ENCODE measurements at regions not wholly inside any gene's neighbourhood (a gene's known extent, or its start where the extent isn't known, plus 50 kb on each side); places are given as distances from the start of the nearest gene placed in this dataset.

- Histone ChIP-seq H3K4me3 (no peak overlapping the region), H3F3A (replicated peaks; ENCODE audit: low read depth) (no peaks in the 10 kb centered on the region), H3K4me1 (ENCODE audit: insufficient read depth) (no peaks in the 10 kb centered on the region), H3K36me3 (ENCODE audit: insufficient read depth) (no peaks in the 10 kb centered on the region), H2AFZ (no peak overlapping the region), H3K4me2 (no peak overlapping the region), H3K9me2 (ENCODE audit: insufficient read depth) (no peaks in the 10 kb centered on the region), H3K79me2 (replicated peaks; ENCODE audit: insufficient read depth) (no peaks in the 10 kb centered on the region), H3K27me3 (ENCODE audit: insufficient read depth) (no peaks in the 10 kb centered on the region), H4K20me1 (replicated peaks; ENCODE audit: insufficient read depth) (no peaks in the 10 kb centered on the region), H3K27ac (ENCODE audit: low read depth) (no peak overlapping the region)
- H3K4me1 Mint-ChIP-seq, result no peaks in the 10 kb centered on the region
- peaks cover 77% of the 10 kb centered on the region for H3K9me3 Mint-ChIP-seq
- H3K4me3 Mint-ChIP-seq, result no peak overlapping the region
- TF ChIP-seq CREB1 (CRISPR knock-in tag; IDR thresholded peaks at IDR 0.05; ENCODE audit: low read depth) (no peak), ZNF462 (CRISPR knock-in tag; IDR thresholded peaks at IDR 0.05) (no peak), ETS1 (IDR thresholded peaks at IDR 0.05) (no peak), ZNF114 (CRISPR knock-in tag; IDR thresholded peaks at IDR 0.05) (no peak), NANOG (IDR thresholded peaks at IDR 0.05; ENCODE audit: borderline replicate concordance) (no peak), STAT1 (IDR thresholded peaks at IDR 0.05; ENCODE audit: unreplicated experiment) (no peak), ZNF331 (CRISPR knock-in tag; IDR thresholded peaks at IDR 0.05; ENCODE audit: low read depth) (no peak), POLR2AphosphoS5 (IDR thresholded peaks at IDR 0.05; ENCODE audit: low read depth) (no peak), EZH2 (IDR thresholded peaks at IDR 0.05; ENCODE audit: low read depth, unreplicated experiment) (no peak), EZH2phosphoT487 (IDR thresholded peaks at IDR 0.05; ENCODE audit: unreplicated experiment) (no peak), JUNB (IDR thresholded peaks at IDR 0.05; ENCODE audit: unreplicated experiment) (no peak)
- TF ChIP-seq, protein P1, sequence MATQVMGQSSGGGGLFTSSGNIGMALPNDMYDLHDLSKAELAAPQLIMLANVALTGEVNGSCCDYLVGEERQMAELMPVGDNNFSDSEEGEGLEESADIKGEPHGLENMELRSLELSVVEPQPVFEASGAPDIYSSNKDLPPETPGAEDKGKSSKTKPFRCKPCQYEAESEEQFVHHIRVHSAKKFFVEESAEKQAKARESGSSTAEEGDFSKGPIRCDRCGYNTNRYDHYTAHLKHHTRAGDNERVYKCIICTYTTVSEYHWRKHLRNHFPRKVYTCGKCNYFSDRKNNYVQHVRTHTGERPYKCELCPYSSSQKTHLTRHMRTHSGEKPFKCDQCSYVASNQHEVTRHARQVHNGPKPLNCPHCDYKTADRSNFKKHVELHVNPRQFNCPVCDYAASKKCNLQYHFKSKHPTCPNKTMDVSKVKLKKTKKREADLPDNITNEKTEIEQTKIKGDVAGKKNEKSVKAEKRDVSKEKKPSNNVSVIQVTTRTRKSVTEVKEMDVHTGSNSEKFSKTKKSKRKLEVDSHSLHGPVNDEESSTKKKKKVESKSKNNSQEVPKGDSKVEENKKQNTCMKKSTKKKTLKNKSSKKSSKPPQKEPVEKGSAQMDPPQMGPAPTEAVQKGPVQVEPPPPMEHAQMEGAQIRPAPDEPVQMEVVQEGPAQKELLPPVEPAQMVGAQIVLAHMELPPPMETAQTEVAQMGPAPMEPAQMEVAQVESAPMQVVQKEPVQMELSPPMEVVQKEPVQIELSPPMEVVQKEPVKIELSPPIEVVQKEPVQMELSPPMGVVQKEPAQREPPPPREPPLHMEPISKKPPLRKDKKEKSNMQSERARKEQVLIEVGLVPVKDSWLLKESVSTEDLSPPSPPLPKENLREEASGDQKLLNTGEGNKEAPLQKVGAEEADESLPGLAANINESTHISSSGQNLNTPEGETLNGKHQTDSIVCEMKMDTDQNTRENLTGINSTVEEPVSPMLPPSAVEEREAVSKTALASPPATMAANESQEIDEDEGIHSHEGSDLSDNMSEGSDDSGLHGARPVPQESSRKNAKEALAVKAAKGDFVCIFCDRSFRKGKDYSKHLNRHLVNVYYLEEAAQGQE (IDR thresholded peaks at IDR 0.05; ENCODE audit: unreplicated experiment), result no peak
- TF ChIP-seq, protein P2, sequence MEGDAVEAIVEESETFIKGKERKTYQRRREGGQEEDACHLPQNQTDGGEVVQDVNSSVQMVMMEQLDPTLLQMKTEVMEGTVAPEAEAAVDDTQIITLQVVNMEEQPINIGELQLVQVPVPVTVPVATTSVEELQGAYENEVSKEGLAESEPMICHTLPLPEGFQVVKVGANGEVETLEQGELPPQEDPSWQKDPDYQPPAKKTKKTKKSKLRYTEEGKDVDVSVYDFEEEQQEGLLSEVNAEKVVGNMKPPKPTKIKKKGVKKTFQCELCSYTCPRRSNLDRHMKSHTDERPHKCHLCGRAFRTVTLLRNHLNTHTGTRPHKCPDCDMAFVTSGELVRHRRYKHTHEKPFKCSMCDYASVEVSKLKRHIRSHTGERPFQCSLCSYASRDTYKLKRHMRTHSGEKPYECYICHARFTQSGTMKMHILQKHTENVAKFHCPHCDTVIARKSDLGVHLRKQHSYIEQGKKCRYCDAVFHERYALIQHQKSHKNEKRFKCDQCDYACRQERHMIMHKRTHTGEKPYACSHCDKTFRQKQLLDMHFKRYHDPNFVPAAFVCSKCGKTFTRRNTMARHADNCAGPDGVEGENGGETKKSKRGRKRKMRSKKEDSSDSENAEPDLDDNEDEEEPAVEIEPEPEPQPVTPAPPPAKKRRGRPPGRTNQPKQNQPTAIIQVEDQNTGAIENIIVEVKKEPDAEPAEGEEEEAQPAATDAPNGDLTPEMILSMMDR (conservative IDR thresholded peaks at IDR 0.05; ENCODE audit: low read depth in 2 of 2), result no peak
- no peak overlapping the region for H3K27ac Mint-ChIP-seq
- ATAC-seq (no peak), DNase-seq (ENCODE audit: low spot score) (no peak)
- peaks cover 8% of the 10 kb centered on the region; the same call in 2 of the 3 replicates for H3K36me3 Mint-ChIP-seq (ENCODE audit: low read depth)
- H3K27me3 Mint-ChIP-seq (ENCODE audit: insufficient read depth, low read depth, poor library complexity), result peaks cover 5% of the 10 kb centered on the region
Observed at GRCh38 chr16:76106647-76107046, 170.6 kb upstream of the CNTNAP4 start.

Measured in GM23338 (cell line).